Left lung (tissue), 4 donors: ENCODE measurements at regions not wholly inside any gene's neighbourhood (a gene's known extent, or its start where the extent isn't known, plus 50 kb on each side); places are given as distances from the start of the nearest gene placed in this dataset.

Experiments used
- ATAC-seq: fragments of 200-7000 bp; cut with Tn5 transposase; one replicate; pipeline ENCODE4 v1.9.1; 2020; ENCODE audit warnings: moderate library complexity
- DNase-seq, 4 donors: peaks; one replicate each; pipeline ENCODE4 v3.0.0-alpha.2; 2013 to 2020
- H3K27ac ChIP-seq, 2 donors: fragments of 200-600 bp; sonication (generic) in 1 of 2; one replicate each; pipeline versions ENCODE4 v1.5.0 to v1.8.0; 2020 to 2021
- H3K27me3 ChIP-seq, 2 donors: fragments of 200-600 bp; sonication (generic) in 1 of 2; one replicate each; pipeline versions ENCODE4 v1.5.0 to v1.8.0; 2020 to 2021
- H3K36me3 ChIP-seq, 2 donors: fragments of 200-600 bp; sonication (generic) in 1 of 2; one replicate each; pipeline versions ENCODE4 v1.5.0 to v1.8.0; 2020 to 2021
- H3K4me1 ChIP-seq, 2 donors: fragments of 200-600 bp; one replicate each; pipeline ENCODE4 v1.8.0; 2021
- H3K4me3 ChIP-seq, 2 donors: fragments of 200-600 bp; sonication (generic) in 1 of 2; one replicate each; pipeline versions ENCODE4 v1.5.0 to v1.8.0; 2020 to 2021; ENCODE audit warnings: mild to moderate bottlenecking in 1 of 2
- H3K9me3 ChIP-seq, 2 donors: fragments of 200-600 bp; sonication (generic) in 1 of 2; one replicate each; pipeline versions ENCODE4 v1.5.0 to v1.8.0; 2020 to 2021
- CTCF ChIP-seq, 2 donors: fragments of 200-600 bp; sonication (generic) in 1 of 2; IDR thresholded peaks; one replicate each; pipeline versions ENCODE4 v1.5.0 to v1.8.0; 2021; ENCODE audit warnings: antibody characterized with exemption in 2 of 2
- intact Hi-C, 2 donors: fragments of 100-400 bp; cut with DNase I; formaldehyde crosslinking; loops; one replicate each; pipeline versions ENCODE4 v1.11.2 to v1.14.2; 2022
- donor health status: DM: no; HTN: yes; CAD: no.
- donor health status: DM: no; HTN: no; CAD: no.

GRCh38 chr3:96022676-96023075, 791.7 kb upstream of the EPHA6 start:
- H3K4me1 ChIP-seq: no peaks in the 10 kb centered on the region
- TF ChIP-seq CTCF (IDR thresholded peaks at IDR 0.05): no peak
- no peak overlapping the region for H3K4me3 ChIP-seq
- H3K27ac ChIP-seq: no peak overlapping the region
- DNase-seq (no peak), ATAC-seq (no peak)
- no peaks in the 10 kb centered on the region for H3K27me3 ChIP-seq
- intact Hi-C loops: no loop called here
- H3K9me3 ChIP-seq: no peaks in the 10 kb centered on the region
- H3K36me3 ChIP-seq: no peaks in the 10 kb centered on the region

GRCh38 chr3:96027718-96028117, 786.7 kb upstream of the EPHA6 start:
- Histone ChIP-seq H3K27ac (no peak overlapping the region), H3K27me3 (no peaks in the 10 kb centered on the region), H3K9me3 (no peaks in the 10 kb centered on the region), H3K4me1 (no peaks in the 10 kb centered on the region), H3K4me3 (no peak overlapping the region), H3K36me3 (no peaks in the 10 kb centered on the region)
- DNase-seq: no peak
- TF ChIP-seq CTCF (IDR thresholded peaks at IDR 0.05): no peak
- ATAC-seq: no peak
- intact Hi-C loops: no loop called here

- no peaks in the 10 kb centered on the region for H3K36me3 ChIP-seq
- intact Hi-C loops: no loop called here
- TF ChIP-seq CTCF (IDR thresholded peaks at IDR 0.05): no peak
- no peak for ATAC-seq
- H3K27me3 ChIP-seq: no peaks in the 10 kb centered on the region
- no peaks in the 10 kb centered on the region for H3K9me3 ChIP-seq
- H3K4me3 ChIP-seq: no peak overlapping the region
- no peaks in the 10 kb centered on the region for H3K4me1 ChIP-seq
- H3K27ac ChIP-seq: no peak overlapping the region
- no peak for DNase-seq
Measured at GRCh38 chr3:96039632-96040031, 774.8 kb upstream of the EPHA6 start.

GRCh38 chr3:96059301-96059700, 755.1 kb upstream of the EPHA6 start:
- no peaks in the 10 kb centered on the region for H3K9me3 ChIP-seq
- DNase-seq (no peak), ATAC-seq (no peak)
- H3K27ac ChIP-seq: no peak overlapping the region
- no peak for TF ChIP-seq CTCF (IDR thresholded peaks at IDR 0.05)
- intact Hi-C loops: no loop called here
- H3K4me3 ChIP-seq: no peak overlapping the region
- no peaks in the 10 kb centered on the region for H3K36me3 ChIP-seq
- H3K27me3 ChIP-seq: no peaks in the 10 kb centered on the region
- H3K4me1 ChIP-seq: no peaks in the 10 kb centered on the region

- Histone ChIP-seq H3K36me3 (no peaks in the 10 kb centered on the region), H3K27me3 (no peaks in the 10 kb centered on the region), H3K4me1 (no peaks in the 10 kb centered on the region), H3K27ac (no peak overlapping the region), H3K4me3 (no peak overlapping the region), H3K9me3 (peaks cover 0 to 15% of the 10 kb centered on the region in 2 donors)
- no peak for TF ChIP-seq CTCF (IDR thresholded peaks at IDR 0.05)
- ATAC-seq (no peak), DNase-seq (peak in 1 of 4 donors; percentile 33)
- intact Hi-C loops: no loop called here
Measured at GRCh38 chr3:96069065-96069464, 745.3 kb upstream of the EPHA6 start.
